GM12891 (cell line): ENCODE measurements at regions not wholly inside any gene's neighbourhood (a gene's known extent, or its start where the extent isn't known, plus 50 kb on each side); places are given as distances from the start of the nearest gene placed in this dataset.

Experiments
- POLR2A ChIP-seq: IDR thresholded peaks from 2 replicates; pipeline ENCODE4 v1.6.1; 2011; ENCODE audit warnings: low read depth, low read length, control low read depth
- POLR2AphosphoS5 ChIP-seq: IDR thresholded peaks from 2 replicates; pipeline ENCODE4 v1.6.1; 2011; ENCODE audit warnings: low read depth, low read length, control low read depth
- SPI1 ChIP-seq: IDR thresholded peaks from 2 replicates; pipeline ENCODE4 v1.6.1; 2011; ENCODE audit warnings: low read depth, low read length, control low read depth
- TAF1 ChIP-seq: IDR thresholded peaks from 2 replicates; pipeline ENCODE4 v1.6.1; 2011; ENCODE audit warnings: low read depth, low read length, control low read depth

GRCh38 chr21:43306911-43307676, 119.8 kb downstream of the SIK1 start:
- TF ChIP-seq TAF1, result no peak
- TF ChIP-seq POLR2A, result no peak
- TF ChIP-seq SPI1, result no peak
- no peak for TF ChIP-seq POLR2AphosphoS5
